HCT116 (cell line): ENCODE measurements at regions not wholly inside any gene's neighbourhood (a gene's known extent, or its start where the extent isn't known, plus 50 kb on each side); places are given as distances from the start of the nearest gene placed in this dataset.

ENCODE experiments used
- ATAC-seq: fragments of 200-7000 bp; cut with Tn5 transposase; 2 replicates; pipeline ENCODE4 v1.9.1; 2020; ENCODE audit warnings: mild to moderate bottlenecking, moderate library complexity
- BruUV-seq: library from RNA; stranded (reverse); fragments of 400-500 nt; replicated peaks from 2 replicates; lab custom pipeline; 2021; lab: Mats Ljungman, UMichigan
- CTCF ChIA-PET: fragments of 300-600 bp; sonication (Branson Sonifier 250); formaldehyde crosslinking; loops from one replicate; lab custom pipeline; 2021; ENCODE audit warnings: antibody characterized with exemption; lab: Charles Lee
- POLR2A ChIA-PET: fragments of 300-600, 350-600 bp; sonication (Branson Sonifier 250); formaldehyde crosslinking; loops from one replicate; lab custom pipeline; 2021; ENCODE audit warnings: antibody characterized with exemption; lab: Charles Lee
- RAD21 ChIA-PET, 2 experiments: fragments of 300-600 bp; sonication (Branson Sonifier 250); formaldehyde crosslinking; loops; one replicate each; lab custom pipeline; 2023; ENCODE audit warnings: low total read pairs in 2 of 2; ENCODE audit not compliant: uncharacterized antibody in 2 of 2, unreplicated experiment in 2 of 2, low non-redundant PET in 1 of 2; lab: Charles Lee
- DNase-seq: peaks from one replicate; pipeline ENCODE4 v3.0.0-alpha.2; 2010; ENCODE audit warnings: low read depth, low spot score
- H2AFZ ChIP-seq: fragments of 200-600 bp; shearing (Covaris generic), sonication (generic); 2 replicates; pipeline ENCODE4 v1.6.1; 2017; ENCODE audit warnings: low read depth, mixed run types, mixed read lengths, antibody characterized with exemption, low read length; ENCODE audit not compliant: poor library complexity, severe bottlenecking
- H3K27ac ChIP-seq: 2 replicates; pipeline ENCODE4 v1.5.1; 2012; ENCODE audit warnings: low read depth, low read length
- H3K27me3 ChIP-seq: fragments of 200-600 bp; sonication (generic); 2 replicates; pipeline ENCODE4 v1.6.1; 2016; ENCODE audit warnings: mixed run types, low read length, mixed read lengths; ENCODE audit not compliant: insufficient read depth
- H3K36me3 ChIP-seq, 2 experiments: fragments of 200-500 bp in 1 of 2; fragments of 200-600 bp in 1 of 2; sonication (Bioruptor generic) in 1 of 2; sonication (generic) in 1 of 2; 2 replicates each; pipeline versions ENCODE4 v1.5.1 to v1.6.1; 2014 to 2016; ENCODE audit warnings: low read length in 2 of 2, inconsistent platforms in 1 of 2, mixed read lengths in 1 of 2, mixed run types in 1 of 2; ENCODE audit not compliant: insufficient read depth in 2 of 2, control insufficient read depth in 1 of 2
- H3K4me1 ChIP-seq, 2 experiments: fragments of 200-600 bp in 1 of 2; sonication (generic) in 1 of 2; 2 replicates each; pipeline versions ENCODE4 v1.5.1 to v1.6.1; 2012 to 2017; ENCODE audit warnings: low read length in 2 of 2, inconsistent platforms in 1 of 2, mild to moderate bottlenecking in 1 of 2, mixed read lengths in 1 of 2, mixed run types in 1 of 2, moderate library complexity in 1 of 2; ENCODE audit not compliant: insufficient read depth in 2 of 2, control insufficient read depth in 1 of 2
- H3K4me2 ChIP-seq: fragments of 200-600 bp; sonication (generic); 2 replicates; pipeline ENCODE4 v1.6.1; 2017; ENCODE audit warnings: mixed run types, low read length, mixed read lengths
- H3K4me3 ChIP-seq, 2 experiments: fragments of 200-600 bp in 1 of 2; sonication (generic) in 1 of 2; replicated peaks in 1 of 2; 2 replicates each; pipeline ENCODE4 v1.5.1; 2011 to 2016; ENCODE audit warnings: low read length in 2 of 2, control low read depth in 1 of 2, low read depth in 1 of 2, mild to moderate bottlenecking in 1 of 2, mixed read lengths in 1 of 2, mixed run types in 1 of 2
- H3K79me2 ChIP-seq: fragments of 200-600 bp; sonication (generic); 2 replicates; pipeline ENCODE4 v1.6.1; 2017; ENCODE audit warnings: mild to moderate bottlenecking, mixed run types, low read length, moderate library complexity, mixed read lengths; ENCODE audit not compliant: insufficient read depth
- H3K9ac ChIP-seq: fragments of 200-600 bp; sonication (generic); 2 replicates; pipeline ENCODE4 v1.6.1; 2016; ENCODE audit warnings: low read length, mixed read lengths
- H3K9me2 ChIP-seq: fragments of 200-600 bp; sonication (generic), shearing (Covaris generic); 2 replicates; pipeline ENCODE4 v1.6.1; 2017; ENCODE audit warnings: mixed run types, mild to moderate bottlenecking, moderate library complexity; ENCODE audit not compliant: insufficient read depth
- H3K9me3 ChIP-seq, 2 experiments: fragments of 200-500 bp in 1 of 2; fragments of 200-600 bp in 1 of 2; sonication (Bioruptor generic) in 1 of 2; sonication (generic) in 1 of 2; 2 replicates each; pipeline ENCODE4 v1.6.1; 2014 to 2017; ENCODE audit warnings: low read length in 2 of 2, mixed read lengths in 2 of 2, inconsistent platforms in 1 of 2, low read depth in 1 of 2, mild to moderate bottlenecking in 1 of 2, mixed run types in 1 of 2, moderate library complexity in 1 of 2; ENCODE audit not compliant: control insufficient read depth in 1 of 2, insufficient read depth in 1 of 2
- H4K20me1 ChIP-seq: fragments of 200-600 bp; sonication (generic), shearing (Covaris generic); 2 replicates; pipeline ENCODE4 v1.6.1; 2017; ENCODE audit warnings: mixed run types, mild to moderate bottlenecking, moderate library complexity; ENCODE audit not compliant: insufficient read depth
- CBX3 ChIP-seq: IDR thresholded peaks from 2 replicates; pipeline ENCODE4 v1.6.1; 2012; ENCODE audit warnings: low read depth
- EGR1 ChIP-seq: IDR thresholded peaks from 2 replicates; pipeline ENCODE4 v1.6.1; 2012; ENCODE audit warnings: low read depth
- ELF1 ChIP-seq: IDR thresholded peaks from 2 replicates; pipeline ENCODE4 v1.6.1; 2012; ENCODE audit warnings: low read depth, borderline replicate concordance
- EZH2 ChIP-seq: fragments of 200-600 bp; sonication (generic); IDR thresholded peaks from 2 replicates; pipeline ENCODE4 v1.6.1; 2017; ENCODE audit warnings: antibody characterized with exemption, mixed run types
- JUND ChIP-seq: IDR thresholded peaks from 2 replicates; pipeline ENCODE4 v1.6.1; 2012
- POLR2A ChIP-seq: IDR thresholded peaks from 2 replicates; pipeline ENCODE4 v1.7.0; 2011; ENCODE audit warnings: borderline replicate concordance; ENCODE audit not compliant: insufficient read depth, insufficient read length; ENCODE audit errors: extremely low read depth
- POLR2AphosphoS5 ChIP-seq: IDR thresholded peaks from 2 replicates; pipeline ENCODE4 v1.6.1; 2011; ENCODE audit warnings: mild to moderate bottlenecking, low read depth, low read length, moderate library complexity
- RAD21 ChIP-seq: IDR thresholded peaks from 2 replicates; pipeline ENCODE4 v1.6.1; 2012; ENCODE audit warnings: low read depth, mild to moderate bottlenecking
- SIN3A ChIP-seq: IDR thresholded peaks from 2 replicates; pipeline ENCODE4 v1.6.1; 2012; ENCODE audit warnings: low read depth
- SRF ChIP-seq: IDR thresholded peaks from 2 replicates; pipeline ENCODE4 v1.6.1; 2012; ENCODE audit warnings: low read depth
- YY1 ChIP-seq: IDR thresholded peaks from 2 replicates; pipeline ENCODE4 v1.6.1; 2011; ENCODE audit warnings: low read length, low read depth, moderate library complexity, mild to moderate bottlenecking; ENCODE audit not compliant: insufficient replicate concordance; ENCODE audit errors: extremely low read depth
- ZNF274 ChIP-seq: fragments of 200-500 bp; sonication (Bioruptor generic); IDR thresholded peaks from 2 replicates; pipeline ENCODE4 v1.6.1; 2014; ENCODE audit warnings: mild to moderate bottlenecking, low read depth, low read length, inconsistent platforms
- intact Hi-C: fragments of 100-400 bp; cut with micrococcal nuclease; formaldehyde crosslinking; loops from 2 replicates; pipeline ENCODE4 v1.10.0; 2022
- TF ChIP-seq, protein P1 (sequence below): IDR thresholded peaks from 2 replicates; pipeline ENCODE4 v1.6.1; 2012; ENCODE audit warnings: low read depth
- TF ChIP-seq, protein P2 (sequence below): IDR thresholded peaks from 2 replicates; pipeline ENCODE4 v1.6.1; 2012
- TF ChIP-seq, protein P3 (sequence below): IDR thresholded peaks from 2 replicates; pipeline ENCODE4 v1.6.1; 2011; ENCODE audit warnings: mild to moderate bottlenecking, low read length, moderate library complexity; ENCODE audit not compliant: insufficient replicate concordance; ENCODE audit errors: extremely low read depth

DNA sequence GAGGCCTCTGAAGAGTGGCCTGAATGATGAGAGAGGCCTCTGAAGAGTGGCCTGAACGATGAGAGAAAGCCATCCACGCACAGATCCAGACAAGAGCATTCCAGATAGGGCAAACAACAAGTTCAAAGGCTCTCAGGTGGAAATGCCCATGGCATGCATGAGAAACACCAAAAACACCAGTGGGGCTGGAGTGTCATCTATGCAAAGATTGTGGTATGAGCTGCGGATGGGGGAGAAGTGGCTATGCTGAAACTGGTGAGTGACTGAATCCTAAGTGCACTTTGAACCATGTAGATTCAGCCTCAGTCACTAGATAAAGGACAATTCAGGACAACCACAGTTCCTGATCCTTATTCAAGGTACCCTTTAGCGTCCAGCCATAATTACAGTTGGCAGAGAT lies 79.4 kb upstream of the GZMB start (continued):
- TF ChIP-seq ELF1 (no peak), POLR2AphosphoS5 (no peak), POLR2A (no peak), SIN3A (no peak)
- TF ChIP-seq, protein P1, sequence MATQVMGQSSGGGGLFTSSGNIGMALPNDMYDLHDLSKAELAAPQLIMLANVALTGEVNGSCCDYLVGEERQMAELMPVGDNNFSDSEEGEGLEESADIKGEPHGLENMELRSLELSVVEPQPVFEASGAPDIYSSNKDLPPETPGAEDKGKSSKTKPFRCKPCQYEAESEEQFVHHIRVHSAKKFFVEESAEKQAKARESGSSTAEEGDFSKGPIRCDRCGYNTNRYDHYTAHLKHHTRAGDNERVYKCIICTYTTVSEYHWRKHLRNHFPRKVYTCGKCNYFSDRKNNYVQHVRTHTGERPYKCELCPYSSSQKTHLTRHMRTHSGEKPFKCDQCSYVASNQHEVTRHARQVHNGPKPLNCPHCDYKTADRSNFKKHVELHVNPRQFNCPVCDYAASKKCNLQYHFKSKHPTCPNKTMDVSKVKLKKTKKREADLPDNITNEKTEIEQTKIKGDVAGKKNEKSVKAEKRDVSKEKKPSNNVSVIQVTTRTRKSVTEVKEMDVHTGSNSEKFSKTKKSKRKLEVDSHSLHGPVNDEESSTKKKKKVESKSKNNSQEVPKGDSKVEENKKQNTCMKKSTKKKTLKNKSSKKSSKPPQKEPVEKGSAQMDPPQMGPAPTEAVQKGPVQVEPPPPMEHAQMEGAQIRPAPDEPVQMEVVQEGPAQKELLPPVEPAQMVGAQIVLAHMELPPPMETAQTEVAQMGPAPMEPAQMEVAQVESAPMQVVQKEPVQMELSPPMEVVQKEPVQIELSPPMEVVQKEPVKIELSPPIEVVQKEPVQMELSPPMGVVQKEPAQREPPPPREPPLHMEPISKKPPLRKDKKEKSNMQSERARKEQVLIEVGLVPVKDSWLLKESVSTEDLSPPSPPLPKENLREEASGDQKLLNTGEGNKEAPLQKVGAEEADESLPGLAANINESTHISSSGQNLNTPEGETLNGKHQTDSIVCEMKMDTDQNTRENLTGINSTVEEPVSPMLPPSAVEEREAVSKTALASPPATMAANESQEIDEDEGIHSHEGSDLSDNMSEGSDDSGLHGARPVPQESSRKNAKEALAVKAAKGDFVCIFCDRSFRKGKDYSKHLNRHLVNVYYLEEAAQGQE: no peak
- TF ChIP-seq, all 23 proteins: peak for 0

DNA sequence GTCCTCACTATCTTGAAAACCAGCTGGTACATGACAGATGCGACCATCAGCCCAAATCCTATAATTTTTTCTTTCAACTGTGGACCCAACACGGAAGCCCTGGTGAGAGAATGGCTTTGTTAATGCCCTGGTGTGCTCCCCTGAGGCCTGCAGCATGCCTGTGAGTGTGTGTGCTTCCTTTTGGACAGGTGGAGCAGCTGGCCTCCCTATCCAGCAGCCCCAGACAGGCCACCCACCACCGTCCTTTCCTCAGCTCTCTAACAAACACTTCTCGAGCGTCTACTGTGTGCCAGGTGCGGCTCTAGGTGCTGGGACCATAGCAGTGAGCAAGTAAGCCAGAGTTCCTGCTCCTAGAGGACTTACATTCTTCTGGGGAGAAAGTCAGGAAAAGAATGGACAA lies 78.9 kb upstream of the GZMB start:
- no peak for ATAC-seq
- ChIA-PET RAD21 (no interaction called here), CTCF (no interaction called here)

More for the DNA sequence above, 78.9 kb upstream of the GZMB start:
- no peaks in the 10 kb centered on the region for H3K4me1 ChIP-seq
- no peaks in the 10 kb centered on the region for H4K20me1 ChIP-seq
- BruUV-seq: no TSS peak
- H3K27ac ChIP-seq: no peak overlapping the region
- no peak for DNase-seq
- no peak overlapping the region for H3K4me2 ChIP-seq
- no peaks in the 10 kb centered on the region for H3K9me2 ChIP-seq
- intact Hi-C loops: loop anchor here (10.0 kb wide), 1 partner anchor 692 kb away; no protein-coding TSS in a partner anchor
- no peak overlapping the region for H2AFZ ChIP-seq
- no peaks in the 10 kb centered on the region for H3K36me3 ChIP-seq
- H3K9ac ChIP-seq: no peak overlapping the region
- no peak for TF ChIP-seq CBX3
- TF ChIP-seq EZH2: no peak
- TF ChIP-seq EGR1: no peak
- TF ChIP-seq, protein P1: no peak
- TF ChIP-seq YY1: no peak
- TF ChIP-seq SRF: no peak
- TF ChIP-seq JUND: no peak
- no peak for TF ChIP-seq POLR2AphosphoS5
- TF ChIP-seq, protein P2, sequence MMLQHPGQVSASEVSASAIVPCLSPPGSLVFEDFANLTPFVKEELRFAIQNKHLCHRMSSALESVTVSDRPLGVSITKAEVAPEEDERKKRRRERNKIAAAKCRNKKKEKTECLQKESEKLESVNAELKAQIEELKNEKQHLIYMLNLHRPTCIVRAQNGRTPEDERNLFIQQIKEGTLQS: no peak
- TF ChIP-seq, protein P3, sequence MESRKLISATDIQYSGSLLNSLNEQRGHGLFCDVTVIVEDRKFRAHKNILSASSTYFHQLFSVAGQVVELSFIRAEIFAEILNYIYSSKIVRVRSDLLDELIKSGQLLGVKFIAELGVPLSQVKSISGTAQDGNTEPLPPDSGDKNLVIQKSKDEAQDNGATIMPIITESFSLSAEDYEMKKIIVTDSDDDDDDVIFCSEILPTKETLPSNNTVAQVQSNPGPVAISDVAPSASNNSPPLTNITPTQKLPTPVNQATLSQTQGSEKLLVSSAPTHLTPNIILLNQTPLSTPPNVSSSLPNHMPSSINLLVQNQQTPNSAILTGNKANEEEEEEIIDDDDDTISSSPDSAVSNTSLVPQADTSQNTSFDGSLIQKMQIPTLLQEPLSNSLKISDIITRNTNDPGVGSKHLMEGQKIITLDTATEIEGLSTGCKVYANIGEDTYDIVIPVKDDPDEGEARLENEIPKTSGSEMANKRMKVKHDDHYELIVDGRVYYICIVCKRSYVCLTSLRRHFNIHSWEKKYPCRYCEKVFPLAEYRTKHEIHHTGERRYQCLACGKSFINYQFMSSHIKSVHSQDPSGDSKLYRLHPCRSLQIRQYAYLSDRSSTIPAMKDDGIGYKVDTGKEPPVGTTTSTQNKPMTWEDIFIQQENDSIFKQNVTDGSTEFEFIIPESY: no peak
- no peak for TF ChIP-seq ZNF274
- TF ChIP-seq RAD21: no peak
- POLR2A ChIA-PET: no interaction called here
- no peak overlapping the region for H3K4me3 ChIP-seq
- no peaks in the 10 kb centered on the region for H3K27me3 ChIP-seq
- H3K9me3 ChIP-seq: no peaks in the 10 kb centered on the region
- no peaks in the 10 kb centered on the region for H3K79me2 ChIP-seq
